NCI-H2171 treated with DMSO at 0.1 percent for 48 hours (cell line): ENCODE measurements at regions not wholly inside any gene's neighbourhood (a gene's known extent, or its start where the extent isn't known, plus 50 kb on each side); places are given as distances from the start of the nearest gene placed in this dataset.
"Not testable (repeated sequence)": the region's sequence is repeated elsewhere in the genome, so short reads cannot be mapped to it uniquely, and the experiment has no call there.

ENCODE experiments used
- DNase-seq: peaks from one replicate; lab custom pipeline; 2025; lab: John Stamatoyannopoulos, UW

GRCh38 chr10:125455431-125455830 lies 227.5 kb downstream of the TEX36 start:
- DNase-seq: no peak

GRCh38 chr10:125451319-125451718 lies 231.6 kb downstream of the TEX36 start:
- DNase-seq: no peak

GRCh38 chr10:125450218-125450617 lies 232.7 kb downstream of the TEX36 start:
- DNase-seq: no peak

- DNase-seq: no peak
Observed at GRCh38 chr10:125449571-125449970, 233.4 kb downstream of the TEX36 start.

- DNase-seq: peak; percentile 3
Observed at GRCh38 chr10:125448596-125448995, 234.4 kb downstream of the TEX36 start.

- no peak for DNase-seq
Observed at GRCh38 chr10:125444790-125445189, 238.2 kb downstream of the TEX36 start.

- DNase-seq: no peak
Observed at GRCh38 chr10:125442856-125443540, 240.0 kb downstream of the TEX36 start.

- DNase-seq: peak; percentile 15
Observed at GRCh38 chr10:125441151-125441550, 241.8 kb downstream of the TEX36 start.

- DNase-seq: no peak
Observed at GRCh38 chr10:125431149-125431548, 251.8 kb downstream of the TEX36 start.

GRCh38 chr10:125428054-125428453 lies 254.9 kb downstream of the TEX36 start:
- DNase-seq: no peak

GRCh38 chr10:125424191-125424847 lies 258.6 kb downstream of the TEX36 start:
- no peak for DNase-seq

- no peak for DNase-seq
Observed at GRCh38 chr10:125423569-125423968, 259.4 kb downstream of the TEX36 start.

GRCh38 chr10:125419831-125420230 lies 259.5 kb upstream of the CTBP2 start:
- no peak for DNase-seq

GRCh38 chr10:125419146-125419545 lies 258.8 kb upstream of the CTBP2 start:
- no peak for DNase-seq

GRCh38 chr10:125417605-125418004 lies 257.2 kb upstream of the CTBP2 start:
- DNase-seq: no peak

- DNase-seq: no peak
Observed at GRCh38 chr10:125415964-125416363, 255.6 kb upstream of the CTBP2 start.

- no peak for DNase-seq
Observed at GRCh38 chr10:125415006-125415633, 254.8 kb upstream of the CTBP2 start.

GRCh38 chr10:125411724-125412123 lies 251.4 kb upstream of the CTBP2 start:
- DNase-seq: no peak

- DNase-seq: no peak
Observed at GRCh38 chr10:125409756-125410155, 249.4 kb upstream of the CTBP2 start.

- DNase-seq: no peak
Observed at GRCh38 chr10:125407557-125407956, 247.2 kb upstream of the CTBP2 start.

GRCh38 chr10:125407000-125407502 lies 246.7 kb upstream of the CTBP2 start:
- no peak for DNase-seq

GRCh38 chr10:125404902-125405301 lies 244.5 kb upstream of the CTBP2 start:
- not testable (repeated sequence) for DNase-seq

GRCh38 chr10:125401462-125401861 lies 241.1 kb upstream of the CTBP2 start:
- DNase-seq: no peak
